SK-N-MC (cell line): ENCODE measurements at regions not wholly inside any gene's neighbourhood (a gene's known extent, or its start where the extent isn't known, plus 50 kb on each side); places are given as distances from the start of the nearest gene placed in this dataset.

Experiments used
- DNase-seq: peaks from one replicate; pipeline ENCODE4 v3.0.0-alpha.2; 2011; ENCODE audit warnings: low read depth, low spot score
- H3K27ac ChIP-seq: fragments of 200-600 bp; sonication (generic); 2 replicates; pipeline ENCODE4 v1.5.1; 2016; ENCODE audit warnings: mixed run types
- H3K36me3 ChIP-seq: fragments of 200-600 bp; sonication (generic); 2 replicates; pipeline ENCODE4 v1.6.1; 2017; ENCODE audit warnings: antibody characterized with exemption, low read length, mixed read lengths; ENCODE audit not compliant: insufficient read depth
- H3K4me3 ChIP-seq: fragments of 200-600 bp; sonication (generic); 2 replicates; pipeline ENCODE4 v1.5.1; 2016
- H3K9ac ChIP-seq: fragments of 200-600 bp; sonication (generic); 2 replicates; pipeline ENCODE4 v1.8.0; 2017; ENCODE audit warnings: mixed run types, mixed read lengths; ENCODE audit not compliant: insufficient read length
- H3K9me3 ChIP-seq: fragments of 200-600 bp; sonication (generic); 2 replicates; pipeline ENCODE4 v1.6.1; 2017; ENCODE audit warnings: low read depth, mild to moderate bottlenecking, antibody characterized with exemption, low read length, moderate library complexity, mixed read lengths
- EZH2 ChIP-seq: fragments of 200-600 bp; sonication (generic); IDR thresholded peaks from one replicate; pipeline ENCODE4 v1.6.1; 2017; ENCODE audit warnings: antibody characterized with exemption
- FOXP2 ChIP-seq: optimal IDR thresholded peaks from 2 replicates; pipeline ENCODE3; 2011; ENCODE audit warnings: mild to moderate bottlenecking, moderate library complexity; ENCODE audit not compliant: insufficient read depth; ENCODE audit errors: extremely low read length, control extremely low read depth
- POLR2AphosphoS5 ChIP-seq: IDR thresholded peaks from 2 replicates; pipeline ENCODE4 v1.6.1; 2012; ENCODE audit warnings: mild to moderate bottlenecking, low read depth, low read length, borderline replicate concordance

GRCh38 chr15:39115379-39116057 lies 465.4 kb upstream of the THBS1 start:
- DNase-seq = no peak
- TF ChIP-seq POLR2AphosphoS5 (no peak), FOXP2 (no peak), EZH2 (no peak)
- Histone ChIP-seq H3K36me3 (no peaks in the 10 kb centered on the region), H3K27ac (no peak overlapping the region), H3K9me3 (no peaks in the 10 kb centered on the region), H3K4me3 (no peak overlapping the region), H3K9ac (no peak overlapping the region)

- Histone ChIP-seq H3K9ac (no peak overlapping the region), H3K36me3 (no peaks in the 10 kb centered on the region), H3K4me3 (no peak overlapping the region), H3K27ac (no peak overlapping the region), H3K9me3 (no peaks in the 10 kb centered on the region)
- no peak for TF ChIP-seq EZH2
- DNase-seq = no peak
Measured at GRCh38 chr15:39118510-39118909, 462.4 kb upstream of the THBS1 start.

GRCh38 chr15:39124155-39124552 lies 456.7 kb upstream of the THBS1 start:
- no peak overlapping the region for H3K27ac ChIP-seq
- no peak overlapping the region for H3K9ac ChIP-seq
- H3K36me3 ChIP-seq = no peaks in the 10 kb centered on the region
- H3K9me3 ChIP-seq = no peaks in the 10 kb centered on the region
- H3K4me3 ChIP-seq = no peak overlapping the region
- no peak for DNase-seq
- no peak for TF ChIP-seq FOXP2
- no peak for TF ChIP-seq EZH2
- no peak for TF ChIP-seq POLR2AphosphoS5

GRCh38 chr15:39124553-39125171 lies 456.2 kb upstream of the THBS1 start:
- no peak overlapping the region for H3K9ac ChIP-seq
- no peaks in the 10 kb centered on the region for H3K36me3 ChIP-seq
- no peak overlapping the region for H3K4me3 ChIP-seq
- TF ChIP-seq EZH2 (no peak), POLR2AphosphoS5 (no peak), FOXP2 (no peak)
- no peaks in the 10 kb centered on the region for H3K9me3 ChIP-seq
- no peak for DNase-seq
- no peak overlapping the region for H3K27ac ChIP-seq

GRCh38 chr15:39125226-39125625 lies 455.7 kb upstream of the THBS1 start:
- Histone ChIP-seq H3K27ac (no peak overlapping the region), H3K4me3 (no peak overlapping the region), H3K9me3 (no peaks in the 10 kb centered on the region), H3K9ac (no peak overlapping the region), H3K36me3 (no peaks in the 10 kb centered on the region)
- TF ChIP-seq EZH2 (no peak), FOXP2 (no peak), POLR2AphosphoS5 (no peak)
- DNase-seq = no peak

- TF ChIP-seq FOXP2 (no peak), EZH2 (no peak), POLR2AphosphoS5 (no peak)
- H3K9ac ChIP-seq = no peak overlapping the region
- no peak overlapping the region for H3K4me3 ChIP-seq
- peak; percentile 12 for DNase-seq
- H3K27ac ChIP-seq = no peak overlapping the region
- H3K36me3 ChIP-seq = no peaks in the 10 kb centered on the region
- H3K9me3 ChIP-seq = no peaks in the 10 kb centered on the region
Measured at GRCh38 chr15:39125904-39126303, 455.0 kb upstream of the THBS1 start.

GRCh38 chr15:39127151-39127790 lies 453.6 kb upstream of the THBS1 start:
- Histone ChIP-seq H3K27ac (no peak overlapping the region), H3K36me3 (no peaks in the 10 kb centered on the region), H3K9me3 (no peaks in the 10 kb centered on the region), H3K9ac (no peak overlapping the region), H3K4me3 (no peak overlapping the region)
- no peak for DNase-seq
- TF ChIP-seq EZH2 = no peak
- TF ChIP-seq FOXP2 = no peak
- no peak for TF ChIP-seq POLR2AphosphoS5

GRCh38 chr15:39127925-39128617 lies 452.8 kb upstream of the THBS1 start:
- Histone ChIP-seq H3K36me3 (no peaks in the 10 kb centered on the region), H3K4me3 (no peak overlapping the region), H3K27ac (no peak overlapping the region), H3K9ac (no peak overlapping the region), H3K9me3 (no peaks in the 10 kb centered on the region)
- DNase-seq = no peak
- no peak for TF ChIP-seq FOXP2
- no peak for TF ChIP-seq POLR2AphosphoS5
- no peak for TF ChIP-seq EZH2
